Right lobe of liver (tissue), 6 donors: ENCODE measurements at regions not wholly inside any gene's neighbourhood (a gene's known extent, or its start where the extent isn't known, plus 50 kb on each side); places are given as distances from the start of the nearest gene placed in this dataset.

ENCODE experiments used
- ATAC-seq, 4 donors: fragments of 200-7000 bp; cut with Tn5 transposase; one replicate each; pipeline ENCODE4 v1.9.1; 2020; ENCODE audit warnings: mild to moderate bottlenecking in 4 of 4, moderate library complexity in 4 of 4
- DNase-seq, 3 donors: peaks; one replicate each; pipeline ENCODE4 v3.0.0-alpha.2; 2020
- H3K27ac ChIP-seq, 3 donors: fragments of 200-600 bp; one replicate each; pipeline ENCODE4 v1.8.0; 2022
- H3K27me3 ChIP-seq, 2 donors: fragments of 200-600 bp; one replicate each; pipeline ENCODE4 v1.8.0; 2022
- H3K36me3 ChIP-seq, 4 donors: fragments of 200-600 bp; sonication (generic) in 1 of 4; one replicate each; pipeline versions ENCODE4 v1.5.1 to v1.8.0; 2017 to 2022; ENCODE audit warnings: control low read depth in 1 of 4
- H3K4me1 ChIP-seq, 4 donors: fragments of 200-600 bp; sonication (generic) in 1 of 4; one replicate each; pipeline versions ENCODE4 v1.5.1 to v1.8.0; 2017 to 2022; ENCODE audit warnings: control low read depth in 1 of 4
- H3K4me3 ChIP-seq, 3 donors: fragments of 200-600 bp; one replicate each; pipeline ENCODE4 v1.8.0; 2022
- H3K9me3 ChIP-seq, 4 donors: fragments of 200-600 bp; sonication (generic) in 1 of 4; one replicate each; pipeline versions ENCODE4 v1.5.1 to v1.8.0; 2017 to 2022; ENCODE audit warnings: control low read depth in 1 of 4
- POLR2A ChIP-seq: fragments of 450-650 bp; IDR thresholded peaks from one replicate; pipeline ENCODE4 v1.6.1; 2017; ENCODE audit warnings: antibody characterized with exemption, mild to moderate bottlenecking
- WGBS: methylation state at CpG from one replicate; pipeline ENCODE4 v1.1.6; 2018; ENCODE audit warnings: low coverage, low lambda C conversion rate; ENCODE audit not compliant: insufficient coverage; ENCODE audit errors: missing lambda C conversion rate; 5-methylcytosine and 5-hydroxymethylcytosine counted together
- intact Hi-C, 2 donors: fragments of 100-400 bp; cut with DNase I; formaldehyde crosslinking; loops; one replicate each; pipeline versions ENCODE4 v1.11.2 to v1.14.1; 2022
- TF ChIP-seq, protein P1 (sequence below), 4 donors: fragments of 200-600 bp in 3 of 4; fragments of 450-650 bp in 1 of 4; IDR thresholded peaks; one replicate each; pipeline versions ENCODE4 v1.5.1 to v1.8.0; 2016 to 2022; ENCODE audit warnings: antibody characterized with exemption in 4 of 4, mild to moderate bottlenecking in 2 of 4
- donor health status: DM: no; HTN: yes; CAD: no.
- donor health status: DM: no; HTN: no; CAD: no.
- donor health status: DM: no; HTN: no; CAD: no.
- donor health status: DM: no; HTN: yes; CAD: no.
- donor health status: DM: no; HTN: yes; CAD: no.

DNA sequence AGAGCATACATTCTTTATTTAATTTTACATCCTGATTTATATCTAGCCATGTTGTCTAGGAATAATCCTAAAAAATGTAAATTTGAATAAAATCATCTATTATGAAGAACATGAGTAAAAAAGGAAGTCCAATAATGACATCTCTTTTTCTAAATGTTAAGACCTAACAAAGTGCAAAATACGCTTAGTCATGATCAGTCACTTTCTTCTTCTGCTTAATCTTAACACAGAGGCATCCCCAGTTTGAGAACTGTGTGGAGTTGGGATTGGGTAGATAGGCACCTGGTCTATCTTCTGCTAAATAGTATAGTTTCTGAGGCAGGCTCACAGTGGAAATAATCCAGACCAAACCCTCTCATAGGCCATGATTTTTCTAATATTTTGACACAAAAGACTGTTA, 311.7 kb upstream of the LRRC7 start:
- no peak for DNase-seq
- H3K27ac ChIP-seq = no peak overlapping the region
- H3K27me3 ChIP-seq = no peaks in the 10 kb centered on the region
- intact Hi-C loops = no loop called here
- TF ChIP-seq POLR2A = no peak
- TF ChIP-seq, protein P1, sequence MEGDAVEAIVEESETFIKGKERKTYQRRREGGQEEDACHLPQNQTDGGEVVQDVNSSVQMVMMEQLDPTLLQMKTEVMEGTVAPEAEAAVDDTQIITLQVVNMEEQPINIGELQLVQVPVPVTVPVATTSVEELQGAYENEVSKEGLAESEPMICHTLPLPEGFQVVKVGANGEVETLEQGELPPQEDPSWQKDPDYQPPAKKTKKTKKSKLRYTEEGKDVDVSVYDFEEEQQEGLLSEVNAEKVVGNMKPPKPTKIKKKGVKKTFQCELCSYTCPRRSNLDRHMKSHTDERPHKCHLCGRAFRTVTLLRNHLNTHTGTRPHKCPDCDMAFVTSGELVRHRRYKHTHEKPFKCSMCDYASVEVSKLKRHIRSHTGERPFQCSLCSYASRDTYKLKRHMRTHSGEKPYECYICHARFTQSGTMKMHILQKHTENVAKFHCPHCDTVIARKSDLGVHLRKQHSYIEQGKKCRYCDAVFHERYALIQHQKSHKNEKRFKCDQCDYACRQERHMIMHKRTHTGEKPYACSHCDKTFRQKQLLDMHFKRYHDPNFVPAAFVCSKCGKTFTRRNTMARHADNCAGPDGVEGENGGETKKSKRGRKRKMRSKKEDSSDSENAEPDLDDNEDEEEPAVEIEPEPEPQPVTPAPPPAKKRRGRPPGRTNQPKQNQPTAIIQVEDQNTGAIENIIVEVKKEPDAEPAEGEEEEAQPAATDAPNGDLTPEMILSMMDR (IDR thresholded peaks at IDR 0.05) = no peak
- no peaks in the 10 kb centered on the region for H3K9me3 ChIP-seq
- no peaks in the 10 kb centered on the region for H3K4me1 ChIP-seq
- 30% methylated on average over 1 of the region's 1 CpG for WGBS
- no peaks in the 10 kb centered on the region for H3K36me3 ChIP-seq
- ATAC-seq = no peak
- H3K4me3 ChIP-seq = no peak overlapping the region

DNA sequence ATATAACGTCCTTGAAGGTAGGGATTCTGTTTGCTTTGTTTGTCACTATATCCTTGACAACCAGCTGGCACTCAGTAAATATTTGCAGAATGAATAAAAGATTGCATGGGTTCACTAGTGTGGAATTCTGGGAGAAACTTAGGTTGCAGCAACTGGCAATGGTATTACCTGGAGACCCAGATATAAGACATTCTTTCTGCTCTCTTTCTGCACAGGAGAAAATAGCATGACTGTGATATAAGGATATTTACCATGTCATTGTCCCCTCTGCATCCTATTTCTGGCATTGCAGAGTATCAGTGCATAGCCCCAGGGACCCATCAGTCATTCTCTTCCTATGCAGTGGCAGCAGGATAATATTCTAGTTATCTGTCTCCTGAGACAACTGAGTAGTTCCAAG, 308.9 kb upstream of the LRRC7 start:
- DNase-seq = no peak
- no peak overlapping the region for H3K27ac ChIP-seq
- H3K36me3 ChIP-seq = no peaks in the 10 kb centered on the region
- no peak for ATAC-seq
- H3K27me3 ChIP-seq = no peaks in the 10 kb centered on the region
- intact Hi-C loops = no loop called here
- no peaks in the 10 kb centered on the region for H3K4me1 ChIP-seq
- no peak overlapping the region for H3K4me3 ChIP-seq
- WGBS = 14% methylated on average over 1 of the region's 1 CpG
- no peaks in the 10 kb centered on the region for H3K9me3 ChIP-seq
- TF ChIP-seq, protein P1 (IDR thresholded peaks at IDR 0.05) = no peak
- TF ChIP-seq POLR2A = no peak

DNA sequence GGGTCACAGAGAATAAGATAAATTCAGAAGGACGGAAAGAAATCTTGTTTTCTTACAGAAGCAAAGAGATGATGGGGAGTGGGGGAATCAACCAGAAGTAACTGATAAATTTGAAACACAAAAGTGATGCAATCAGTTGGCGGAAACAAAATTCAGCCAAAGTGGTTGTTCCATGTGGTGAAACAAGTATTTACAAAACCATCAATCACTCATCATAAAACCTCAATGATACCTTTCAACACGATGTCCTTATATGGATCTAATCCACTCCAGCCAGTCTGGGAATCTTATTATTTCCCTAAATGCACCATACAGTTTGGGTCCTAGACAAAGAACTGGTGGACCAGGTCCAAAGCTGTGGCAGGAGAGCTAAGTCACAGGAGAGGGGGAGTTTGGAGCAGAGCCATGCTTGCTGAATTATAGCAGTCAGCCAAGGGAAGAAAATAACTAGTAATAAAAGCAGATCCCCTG, 303.8 kb upstream of the LRRC7 start:
- WGBS = 54% methylated on average over 3 of the region's 3 CpGs
- H3K36me3 ChIP-seq = no peaks in the 10 kb centered on the region
- intact Hi-C loops = no loop called here
- no peak overlapping the region for H3K4me3 ChIP-seq
- TF ChIP-seq POLR2A = no peak
- TF ChIP-seq, protein P1 (IDR thresholded peaks at IDR 0.05) = no peak
- ATAC-seq = no peak
- peaks cover 0 to under 1% (median 0%) of the 10 kb centered on the region in 4 donors for H3K4me1 ChIP-seq
- H3K27me3 ChIP-seq = no peaks in the 10 kb centered on the region
- no peak for DNase-seq
- no peaks in the 10 kb centered on the region for H3K9me3 ChIP-seq
- H3K27ac ChIP-seq = no peak overlapping the region

DNA sequence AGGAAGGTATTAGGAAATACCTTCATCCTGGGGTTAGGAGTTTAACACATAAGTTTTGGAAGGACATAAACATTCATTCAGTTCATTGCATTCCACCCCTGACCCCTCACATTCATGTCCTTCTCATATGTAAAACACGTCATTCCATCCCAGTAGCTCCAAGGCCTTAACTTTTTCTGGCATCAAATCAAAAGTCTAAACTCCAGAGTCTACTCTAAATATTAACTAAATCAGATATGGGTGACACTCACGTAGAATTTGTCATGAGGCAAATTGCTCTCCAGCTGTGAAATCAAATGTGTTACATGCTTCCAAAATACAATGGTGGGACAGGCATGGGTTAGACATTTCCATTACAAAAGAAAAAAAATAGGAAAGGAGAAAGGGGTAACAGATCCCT, 298.2 kb upstream of the LRRC7 start:
- TF ChIP-seq, protein P1 (IDR thresholded peaks at IDR 0.05) = no peak
- TF ChIP-seq POLR2A = no peak
- no peaks in the 10 kb centered on the region for H3K27me3 ChIP-seq
- WGBS = 21% methylated on average over 2 of the region's 2 CpGs
- H3K9me3 ChIP-seq = no peaks in the 10 kb centered on the region
- H3K4me3 ChIP-seq = no peak overlapping the region
- no peaks in the 10 kb centered on the region for H3K36me3 ChIP-seq
- peak overlapping the region; percentile 60 to 75 (median 73) for H3K27ac ChIP-seq
- no peak for DNase-seq
- peak; percentile 75 to 89 (median 86) for ATAC-seq
- intact Hi-C loops = no loop called here
- peaks cover 0 to 20% (median 10%) of the 10 kb centered on the region in 4 donors for H3K4me1 ChIP-seq

DNA sequence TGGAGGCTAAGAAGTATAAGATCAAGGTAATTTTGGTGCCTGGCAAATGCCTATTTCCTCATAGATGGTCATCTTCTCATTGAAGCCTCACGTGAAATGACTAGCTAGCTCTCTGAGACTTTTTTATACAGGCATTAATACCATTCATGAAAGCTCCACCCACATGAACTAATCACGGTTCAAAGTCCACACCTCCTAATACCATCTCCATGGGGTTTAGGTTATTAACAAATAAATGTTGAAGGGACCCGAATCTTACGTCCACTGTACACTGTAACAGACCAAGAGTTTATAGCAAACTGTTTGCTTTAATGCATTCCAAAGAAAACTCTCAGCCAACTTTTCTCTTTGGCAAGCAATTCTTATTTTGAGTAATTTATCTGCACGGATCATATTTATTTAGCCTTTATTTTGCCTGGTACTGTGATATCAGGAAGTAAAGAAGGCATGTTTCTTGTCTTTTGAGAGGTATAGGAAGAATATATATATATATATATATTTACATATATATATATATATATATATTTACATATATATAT, 296.1 kb upstream of the LRRC7 start:
- Histone ChIP-seq H3K9me3 (no peaks in the 10 kb centered on the region), H3K4me3 (no peak overlapping the region), H3K4me1 (peaks cover 0 to 20% (median 10%) of the 10 kb centered on the region in 4 donors), H3K36me3 (no peaks in the 10 kb centered on the region), H3K27ac (peak overlapping the region in 2 of 3 donors; percentile 1 to 50), H3K27me3 (no peaks in the 10 kb centered on the region)
- intact Hi-C loops = no loop called here
- DNase-seq (no peak), ATAC-seq (peak; percentile 74 to 82 (median 80))
- 21% methylated on average over 5 of the region's 5 CpGs for WGBS
- no peak for TF ChIP-seq POLR2A
- TF ChIP-seq, protein P1 (IDR thresholded peaks at IDR 0.05) = no peak
